HEK293 (cell line): ENCODE measurements at regions not wholly inside any gene's neighbourhood (a gene's known extent, or its start where the extent isn't known, plus 50 kb on each side); places are given as distances from the start of the nearest gene placed in this dataset.

Experiments
- PRDM1 ChIP-seq: fragments of 450-650 bp; formaldehyde crosslinking; IDR thresholded peaks from 2 replicates; pipeline ENCODE4; 2016; ENCODE audit warnings: missing biosample characterization, missing genetic modification characterization
- ZNF26 ChIP-seq: fragments of 450-650 bp; formaldehyde crosslinking; IDR thresholded peaks from 2 replicates; pipeline ENCODE4 v1.5.1; 2016; ENCODE audit warnings: missing biosample characterization, missing genetic modification characterization
- ZNF76 ChIP-seq: fragments of 450-650 bp; formaldehyde crosslinking; IDR thresholded peaks from 2 replicates; pipeline ENCODE4; 2016; ENCODE audit warnings: low read depth, missing biosample characterization, missing genetic modification characterization, borderline replicate concordance

GRCh38 chr5:110844251-110844650 is 105.4 kb downstream of the SLC25A46 start:
- TF ChIP-seq ZNF76 (tag by site-specific recombination) (no peak), PRDM1 (tag by site-specific recombination) (no peak), ZNF26 (no peak)
